Hepatocyte (in vitro differentiated cells): ENCODE measurements at regions not wholly inside any gene's neighbourhood (a gene's known extent, or its start where the extent isn't known, plus 50 kb on each side); places are given as distances from the start of the nearest gene placed in this dataset.
"Not testable (repeated sequence)": the region's sequence is repeated elsewhere in the genome, so short reads cannot be mapped to it uniquely, and the experiment has no call there.

Experiments used
- CTCF ChIP-seq: fragments of 200-600 bp; sonication (generic); IDR thresholded peaks from 2 replicates; pipeline ENCODE4 v1.5.1; 2016; ENCODE audit warnings: antibody characterized with exemption, mild to moderate bottlenecking; ENCODE audit not compliant: poor library complexity
- EZH2 ChIP-seq: fragments of 200-600 bp; sonication (generic); IDR thresholded peaks from 2 replicates; pipeline ENCODE4 v1.6.1; 2016; ENCODE audit warnings: antibody characterized with exemption, mild to moderate bottlenecking, borderline replicate concordance

GRCh38 chr5:21488828-21489227 lies 1364.3 kb downstream of the CDH12 start:
- TF ChIP-seq CTCF, EZH2: not testable (repeated sequence)
